ENCODE measurements at regions not wholly inside any gene's neighbourhood (a gene's known extent, or its start where the extent isn't known, plus 50 kb on each side); places are given as distances from the start of the nearest gene placed in this dataset.
"Not testable (repeated sequence)": the region's sequence is repeated elsewhere in the genome, so short reads cannot be mapped to it uniquely, and the experiment has no call there.

- H2AFZ ChIP-seq (ENCODE audit: low read depth, low read length); H3K4me2 ChIP-seq (ENCODE audit: low read length, poor library complexity, severe bottlenecking); H2AK5ac ChIP-seq (ENCODE audit: low read length, severe bottlenecking); H3K9ac ChIP-seq (ENCODE audit: low read length); H3K79me1 ChIP-seq (replicated peaks; ENCODE audit: low read length, poor library complexity, severe bottlenecking); H4K8ac ChIP-seq (ENCODE audit: low read length); H3K27ac ChIP-seq (ENCODE audit: low read length, poor library complexity, severe bottlenecking); H2BK120ac ChIP-seq (ENCODE audit: low read depth, low read length); H3K23ac ChIP-seq (ENCODE audit: low read length in 2 of 2); H2BK12ac ChIP-seq (ENCODE audit: low read length in 2 of 2); H2BK5ac ChIP-seq (ENCODE audit: low read depth, low read length, poor library complexity, severe bottlenecking); H2BK15ac ChIP-seq (ENCODE audit: low read depth, poor library complexity, severe bottlenecking); H4K91ac ChIP-seq (ENCODE audit: low read length); H3K4me3 ChIP-seq (ENCODE audit: insufficient read depth in 1 of 2, low read depth in 1 of 2, low read length in 2 of 2); H3K4me1 ChIP-seq (ENCODE audit: control insufficient read depth, insufficient read depth, low read depth, low read length); H3K36me3 ChIP-seq (ENCODE audit: control insufficient read depth in 1 of 2, insufficient read depth in 2 of 2, low read depth in 1 of 2, low read length in 2 of 2); H3K18ac ChIP-seq (ENCODE audit: low read depth in 1 of 2, low read length in 2 of 2); DNase-seq; H3K4ac ChIP-seq (ENCODE audit: low read depth in 1 of 2, low read length in 2 of 2); H3K9me3 ChIP-seq (ENCODE audit: control insufficient read depth, low read length); H3K14ac ChIP-seq (ENCODE audit: low read length in 2 of 2); H3K27me3 ChIP-seq (ENCODE audit: control insufficient read depth in 1 of 2, insufficient read depth in 1 of 2, low read length in 2 of 2): not testable (repeated sequence)
- no CpG with 5 or more reads among the region's 7 CpGs for WGBS
Observed at GRCh38 chr2:87151835-87152493, 130.3 kb upstream of the PLGLB1 start.

- H3K23ac ChIP-seq (ENCODE audit: low read length in 2 of 2); H3K27ac ChIP-seq (ENCODE audit: low read length, poor library complexity, severe bottlenecking); H2AK5ac ChIP-seq (ENCODE audit: low read length, severe bottlenecking); H3K27me3 ChIP-seq (ENCODE audit: control insufficient read depth in 1 of 2, insufficient read depth in 1 of 2, low read length in 2 of 2); H3K9me3 ChIP-seq (ENCODE audit: control insufficient read depth, low read length); H3K4ac ChIP-seq (ENCODE audit: low read depth in 1 of 2, low read length in 2 of 2); DNase-seq; H3K4me2 ChIP-seq (ENCODE audit: low read length, poor library complexity, severe bottlenecking); H3K79me1 ChIP-seq (replicated peaks; ENCODE audit: low read length, poor library complexity, severe bottlenecking); H4K91ac ChIP-seq (ENCODE audit: low read length); H2BK120ac ChIP-seq (ENCODE audit: low read depth, low read length); H2AFZ ChIP-seq (ENCODE audit: low read depth, low read length); H2BK5ac ChIP-seq (ENCODE audit: low read depth, low read length, poor library complexity, severe bottlenecking); H2BK15ac ChIP-seq (ENCODE audit: low read depth, poor library complexity, severe bottlenecking); H3K9ac ChIP-seq (ENCODE audit: low read length); H3K4me1 ChIP-seq (ENCODE audit: control insufficient read depth, insufficient read depth, low read depth, low read length); H2BK12ac ChIP-seq (ENCODE audit: low read length in 2 of 2); H4K8ac ChIP-seq (ENCODE audit: low read length); H3K4me3 ChIP-seq (ENCODE audit: insufficient read depth in 1 of 2, low read depth in 1 of 2, low read length in 2 of 2); H3K14ac ChIP-seq (ENCODE audit: low read length in 2 of 2); H3K18ac ChIP-seq (ENCODE audit: low read depth in 1 of 2, low read length in 2 of 2); H3K36me3 ChIP-seq (ENCODE audit: control insufficient read depth in 1 of 2, insufficient read depth in 2 of 2, low read depth in 1 of 2, low read length in 2 of 2): not testable (repeated sequence)
- no CpG with 5 or more reads among the region's 2 CpGs for WGBS
Observed at GRCh38 chr2:87174454-87174853, 152.8 kb upstream of the PLGLB1 start.

- H3K4ac ChIP-seq (ENCODE audit: low read depth in 1 of 2, low read length in 2 of 2); H2BK15ac ChIP-seq (ENCODE audit: low read depth, poor library complexity, severe bottlenecking); H3K9me3 ChIP-seq (ENCODE audit: control insufficient read depth, low read length); DNase-seq; H2AFZ ChIP-seq (ENCODE audit: low read depth, low read length); H3K79me1 ChIP-seq (replicated peaks; ENCODE audit: low read length, poor library complexity, severe bottlenecking); H4K8ac ChIP-seq (ENCODE audit: low read length); H2BK120ac ChIP-seq (ENCODE audit: low read depth, low read length); H3K23ac ChIP-seq (ENCODE audit: low read length in 2 of 2); H3K9ac ChIP-seq (ENCODE audit: low read length); H3K27me3 ChIP-seq (ENCODE audit: control insufficient read depth in 1 of 2, insufficient read depth in 1 of 2, low read length in 2 of 2); H2AK5ac ChIP-seq (ENCODE audit: low read length, severe bottlenecking); H3K4me1 ChIP-seq (ENCODE audit: control insufficient read depth, insufficient read depth, low read depth, low read length); H2BK5ac ChIP-seq (ENCODE audit: low read depth, low read length, poor library complexity, severe bottlenecking); H3K4me3 ChIP-seq (ENCODE audit: insufficient read depth in 1 of 2, low read depth in 1 of 2, low read length in 2 of 2); H3K27ac ChIP-seq (ENCODE audit: low read length, poor library complexity, severe bottlenecking); H3K18ac ChIP-seq (ENCODE audit: low read depth in 1 of 2, low read length in 2 of 2); H2BK12ac ChIP-seq (ENCODE audit: low read length in 2 of 2); H4K91ac ChIP-seq (ENCODE audit: low read length); H3K4me2 ChIP-seq (ENCODE audit: low read length, poor library complexity, severe bottlenecking); H3K14ac ChIP-seq (ENCODE audit: low read length in 2 of 2); H3K36me3 ChIP-seq (ENCODE audit: control insufficient read depth in 1 of 2, insufficient read depth in 2 of 2, low read depth in 1 of 2, low read length in 2 of 2): not testable (repeated sequence)
- no CpG with 5 or more reads among the region's 5 CpGs for WGBS
Observed at GRCh38 chr2:87183373-87183772, 161.7 kb upstream of the PLGLB1 start.

GRCh38 chr2:87184260-87184659 lies 162.6 kb upstream of the PLGLB1 start:
- not testable (repeated sequence) for H3K9me3 ChIP-seq (ENCODE audit: control insufficient read depth, low read length); H3K4me3 ChIP-seq (ENCODE audit: insufficient read depth in 1 of 2, low read depth in 1 of 2, low read length in 2 of 2); H4K8ac ChIP-seq (ENCODE audit: low read length); H3K4me1 ChIP-seq (ENCODE audit: control insufficient read depth, insufficient read depth, low read depth, low read length); H3K4me2 ChIP-seq (ENCODE audit: low read length, poor library complexity, severe bottlenecking); H3K18ac ChIP-seq (ENCODE audit: low read depth in 1 of 2, low read length in 2 of 2); H2BK12ac ChIP-seq (ENCODE audit: low read length in 2 of 2); H2BK5ac ChIP-seq (ENCODE audit: low read depth, low read length, poor library complexity, severe bottlenecking); H2AFZ ChIP-seq (ENCODE audit: low read depth, low read length); H3K36me3 ChIP-seq (ENCODE audit: control insufficient read depth in 1 of 2, insufficient read depth in 2 of 2, low read depth in 1 of 2, low read length in 2 of 2); H3K23ac ChIP-seq (ENCODE audit: low read length in 2 of 2); H3K79me1 ChIP-seq (replicated peaks; ENCODE audit: low read length, poor library complexity, severe bottlenecking); H4K91ac ChIP-seq (ENCODE audit: low read length); H3K27me3 ChIP-seq (ENCODE audit: control insufficient read depth in 1 of 2, insufficient read depth in 1 of 2, low read length in 2 of 2); H2BK120ac ChIP-seq (ENCODE audit: low read depth, low read length); H3K14ac ChIP-seq (ENCODE audit: low read length in 2 of 2); H3K4ac ChIP-seq (ENCODE audit: low read depth in 1 of 2, low read length in 2 of 2); DNase-seq; H3K9ac ChIP-seq (ENCODE audit: low read length); H2BK15ac ChIP-seq (ENCODE audit: low read depth, poor library complexity, severe bottlenecking); H3K27ac ChIP-seq (ENCODE audit: low read length, poor library complexity, severe bottlenecking); H2AK5ac ChIP-seq (ENCODE audit: low read length, severe bottlenecking)
- no CpG with 5 or more reads among the region's 3 CpGs for WGBS

Measured in mesenchymal stem cell (in vitro differentiated cells and primary cell).